Activated T-cell treated with anti-CD3 and anti-CD28 coated beads, Interleukin-2, amount 50 U/mL, for 1 hour (primary cell): ENCODE measurements at regions not wholly inside any gene's neighbourhood (a gene's known extent, or its start where the extent isn't known, plus 50 kb on each side); places are given as distances from the start of the nearest gene placed in this dataset.

Source experiments
- DNase-seq: peaks from one replicate; pipeline ENCODE4 v3.0.0-alpha.2; 2020

GRCh38 chr4:141409556-141409955 lies 188.9 kb downstream of the ZNF330 start:
- no peak for DNase-seq

GRCh38 chr4:141410839-141411238 lies 190.1 kb downstream of the ZNF330 start:
- DNase-seq = no peak

GRCh38 chr4:141411936-141412335 lies 191.2 kb downstream of the ZNF330 start:
- no peak for DNase-seq

GRCh38 chr4:141413366-141413765 lies 192.7 kb downstream of the ZNF330 start:
- no peak for DNase-seq

GRCh38 chr4:141415651-141416050 lies 195.0 kb downstream of the ZNF330 start:
- DNase-seq = no peak

- DNase-seq = no peak
These were observed 195.5 kb downstream of the ZNF330 start for GRCh38 chr4:141416219-141416618.

- no peak for DNase-seq
These were observed 196.1 kb downstream of the ZNF330 start for GRCh38 chr4:141416677-141417363.

GRCh38 chr4:141417387-141417786 lies 196.7 kb downstream of the ZNF330 start:
- DNase-seq = no peak

- no peak for DNase-seq
These were observed 204.4 kb downstream of the ZNF330 start for GRCh38 chr4:141425124-141425523.

GRCh38 chr4:141427726-141428296 lies 207.1 kb downstream of the ZNF330 start:
- DNase-seq = no peak

- no peak for DNase-seq
These were observed 206.4 kb upstream of the IL15 start for GRCh38 chr4:141429933-141430332.

- DNase-seq = no peak
These were observed 205.7 kb upstream of the IL15 start for GRCh38 chr4:141430686-141431085.

- DNase-seq = no peak
These were observed 204.2 kb upstream of the IL15 start for GRCh38 chr4:141432000-141432712.

- no peak for DNase-seq
These were observed 200.7 kb upstream of the IL15 start for GRCh38 chr4:141435446-141436225.

GRCh38 chr4:141439223-141439622 lies 197.2 kb upstream of the IL15 start:
- no peak for DNase-seq

- DNase-seq = no peak
These were observed 188.6 kb upstream of the IL15 start for GRCh38 chr4:141447761-141448160.

- no peak for DNase-seq
These were observed 187.9 kb upstream of the IL15 start for GRCh38 chr4:141448490-141448889.

- DNase-seq = no peak
These were observed 186.5 kb upstream of the IL15 start for GRCh38 chr4:141449927-141450326.

GRCh38 chr4:141455651-141456050 lies 180.7 kb upstream of the IL15 start:
- no peak for DNase-seq

GRCh38 chr4:141457653-141458052 lies 178.7 kb upstream of the IL15 start:
- no peak for DNase-seq

GRCh38 chr4:141458501-141458900 lies 177.9 kb upstream of the IL15 start:
- DNase-seq = no peak

GRCh38 chr4:141459020-141459419 lies 177.4 kb upstream of the IL15 start:
- no peak for DNase-seq

- DNase-seq = no peak
These were observed 174.0 kb upstream of the IL15 start for GRCh38 chr4:141462361-141462760.

- DNase-seq = no peak
These were observed 172.7 kb upstream of the IL15 start for GRCh38 chr4:141463678-141464077.
